PC-3 (cell line): ENCODE measurements at regions not wholly inside any gene's neighbourhood (a gene's known extent, or its start where the extent isn't known, plus 50 kb on each side); places are given as distances from the start of the nearest gene placed in this dataset.

Source experiments
- ATAC-seq: fragments of 200-7000 bp; cut with Tn5 transposase; 2 replicates; pipeline ENCODE4 v1.9.1; 2020; ENCODE audit warnings: mild to moderate bottlenecking, moderate library complexity
- BruUV-seq: library from RNA; stranded (reverse); fragments of 400-500 nt; replicated peaks from 2 replicates; lab custom pipeline; 2021; lab: Mats Ljungman, UMichigan
- CTCF ChIA-PET: fragments of 300-600 bp; sonication (Branson Sonifier 250); formaldehyde crosslinking; loops from one replicate; lab custom pipeline; 2022; ENCODE audit warnings: antibody characterized with exemption; lab: Charles Lee
- POLR2A ChIA-PET: fragments of 300-600 bp; sonication (Branson Sonifier 250); formaldehyde crosslinking; loops from one replicate; lab custom pipeline; 2022; ENCODE audit warnings: antibody characterized with exemption; ENCODE audit not compliant: unreplicated experiment; lab: Charles Lee
- DNase-seq: peaks from one replicate; pipeline ENCODE4 v3.0.0-alpha.2; 2015
- H2AFZ ChIP-seq: fragments of 300-600 bp; sonication (generic); 2 replicates; pipeline ENCODE4 v1.6.0; 2016; ENCODE audit warnings: antibody characterized with exemption, low read length
- H3F3A ChIP-seq: fragments of 300-600 bp; sonication (generic); one replicate; pipeline ENCODE4 v1.6.0; 2017; ENCODE audit warnings: antibody characterized with exemption, low read length, control low read depth, mild to moderate bottlenecking; ENCODE audit not compliant: unreplicated experiment
- H3K27ac ChIP-seq: fragments of 300-600 bp; sonication (generic); 2 replicates; pipeline ENCODE4 v1.5.1; 2016; ENCODE audit warnings: mild to moderate bottlenecking, low read length
- H3K27me3 ChIP-seq: fragments of 300-600 bp; sonication (generic); 2 replicates; pipeline ENCODE4 v1.6.1; 2016; ENCODE audit warnings: low read length, mixed read lengths
- H3K36me3 ChIP-seq: fragments of 300-600 bp; sonication (generic); 2 replicates; pipeline ENCODE4 v1.6.1; 2016; ENCODE audit warnings: low read depth, mixed run types, low read length, mixed read lengths
- H3K4me1 ChIP-seq: fragments of 300-600 bp; sonication (generic); 2 replicates; pipeline ENCODE4 v1.5.1; 2016; ENCODE audit warnings: low read length; ENCODE audit not compliant: insufficient read depth
- H3K4me2 ChIP-seq: fragments of 300-600 bp; sonication (generic); 2 replicates; pipeline ENCODE4 v1.6.0; 2016; ENCODE audit warnings: low read length
- H3K4me3 ChIP-seq: fragments of 300-600 bp; sonication (generic); 2 replicates; pipeline ENCODE4 v1.5.1; 2016; ENCODE audit warnings: mild to moderate bottlenecking, low read length, mixed read lengths
- H3K79me2 ChIP-seq: fragments of 300-600 bp; sonication (generic); 2 replicates; pipeline ENCODE4 v1.6.1; 2017; ENCODE audit warnings: low read length, mixed read lengths
- H3K9ac ChIP-seq: fragments of 300-600 bp; sonication (generic); 2 replicates; pipeline ENCODE4 v1.6.0; 2016; ENCODE audit warnings: mild to moderate bottlenecking, low read length
- H3K9me2 ChIP-seq: fragments of 300-600 bp; sonication (generic); replicated peaks from 2 replicates; pipeline ENCODE4 v1.6.1; 2016; ENCODE audit warnings: mixed run types, low read length, mixed read lengths
- H3K9me3 ChIP-seq: fragments of 300-600 bp; sonication (generic); 2 replicates; pipeline ENCODE4 v1.6.1; 2016; ENCODE audit warnings: low read length, mixed read lengths
- H4K20me1 ChIP-seq: fragments of 300-600 bp; sonication (generic); 2 replicates; pipeline ENCODE4 v1.6.1; 2016; ENCODE audit warnings: low read length, mixed read lengths
- CTCF ChIP-seq: fragments of 300-600 bp; sonication (generic); conservative IDR thresholded peaks from 2 replicates; pipeline ENCODE4 v1.5.1; 2017; ENCODE audit warnings: antibody characterized with exemption, low read depth, mild to moderate bottlenecking, low read length
- EZH2 ChIP-seq: fragments of 300-600 bp; sonication (generic); IDR thresholded peaks from one replicate; pipeline ENCODE4 v1.6.1; 2017; ENCODE audit warnings: antibody characterized with exemption, mild to moderate bottlenecking, low read length; ENCODE audit not compliant: unreplicated experiment
- EZH2phosphoT487 ChIP-seq: fragments of 300-600 bp; sonication (generic); IDR thresholded peaks from 2 replicates; pipeline ENCODE4 v1.6.1; 2018; ENCODE audit warnings: mild to moderate bottlenecking, antibody characterized with exemption, low read length, borderline replicate concordance
- intact Hi-C: fragments of 100-400 bp; cut with micrococcal nuclease; formaldehyde crosslinking; loops from 2 replicates; pipeline ENCODE4 v1.9.0; 2023

- Histone ChIP-seq H3F3A (no peaks in the 10 kb centered on the region), H3K9me2 (no peaks in the 10 kb centered on the region), H3K79me2 (no peaks in the 10 kb centered on the region), H3K27ac (no peak overlapping the region), H2AFZ (no peak overlapping the region), H3K4me3 (no peak overlapping the region), H3K4me2 (no peak overlapping the region), H3K27me3 (peaks cover 35% of the 10 kb centered on the region), H3K36me3 (no peaks in the 10 kb centered on the region), H3K4me1 (no peaks in the 10 kb centered on the region), H4K20me1 (no peaks in the 10 kb centered on the region), H3K9me3 (no peaks in the 10 kb centered on the region), H3K9ac (no peak overlapping the region)
- intact Hi-C loops, result no loop called here
- no peak for TF ChIP-seq CTCF
- no peak for TF ChIP-seq EZH2
- no peak for TF ChIP-seq EZH2phosphoT487
- no TSS peak for BruUV-seq
- CTCF ChIA-PET, result no interaction called here
- DNase-seq (no peak), ATAC-seq (no peak)
- POLR2A ChIA-PET, result no interaction called here
These were observed 218.1 kb upstream of the FAM78B start for GRCh38 chr1:166384948-166385347.

- no peak for TF ChIP-seq CTCF
- TF ChIP-seq EZH2, result no peak
- TF ChIP-seq EZH2phosphoT487, result no peak
- POLR2A ChIA-PET, result no interaction called here
- Histone ChIP-seq H3K79me2 (no peaks in the 10 kb centered on the region), H3K4me3 (no peak overlapping the region), H3K27ac (no peak overlapping the region), H3K4me1 (no peaks in the 10 kb centered on the region), H3K4me2 (no peak overlapping the region), H3K9me3 (no peaks in the 10 kb centered on the region), H4K20me1 (no peaks in the 10 kb centered on the region), H3K27me3 (peaks cover 9% of the 10 kb centered on the region), H3F3A (no peaks in the 10 kb centered on the region), H3K9ac (no peak overlapping the region), H2AFZ (no peak overlapping the region), H3K36me3 (no peaks in the 10 kb centered on the region), H3K9me2 (no peaks in the 10 kb centered on the region)
- ATAC-seq, result no peak
- intact Hi-C loops, result no loop called here
- BruUV-seq, result no TSS peak
- CTCF ChIA-PET, result no interaction called here
- DNase-seq, result peak; percentile 33
These were observed 223.7 kb upstream of the FAM78B start for GRCh38 chr1:166390366-166391033.

GRCh38 chr1:166391279-166392066 lies 224.7 kb upstream of the FAM78B start:
- no peak overlapping the region for H3K27ac ChIP-seq
- DNase-seq (peak; percentile 45), ATAC-seq (no peak)
- no peaks in the 10 kb centered on the region for H3F3A ChIP-seq
- no peak for TF ChIP-seq CTCF
- TF ChIP-seq EZH2, result no peak
- no peak for TF ChIP-seq EZH2phosphoT487
- H3K9ac ChIP-seq, result no peak overlapping the region
- no peak overlapping the region for H3K4me3 ChIP-seq
- ChIA-PET POLR2A (no interaction called here), CTCF (no interaction called here)
- no peaks in the 10 kb centered on the region for H3K9me2 ChIP-seq
- H3K4me2 ChIP-seq, result no peak overlapping the region
- H3K27me3 ChIP-seq, result peaks cover 9% of the 10 kb centered on the region
- no peak overlapping the region for H2AFZ ChIP-seq
- no TSS peak for BruUV-seq
- no peaks in the 10 kb centered on the region for H3K4me1 ChIP-seq
- no peaks in the 10 kb centered on the region for H3K9me3 ChIP-seq
- H3K36me3 ChIP-seq, result no peaks in the 10 kb centered on the region
- H3K79me2 ChIP-seq, result no peaks in the 10 kb centered on the region
- intact Hi-C loops, result no loop called here
- no peaks in the 10 kb centered on the region for H4K20me1 ChIP-seq
